Activated naive CD4-positive, alpha-beta T cell treated with anti-CD3 and anti-CD28 coated beads, Interleukin-2, amount 50 U/mL, for 24 hours (primary cell): ENCODE measurements at regions not wholly inside any gene's neighbourhood (a gene's known extent, or its start where the extent isn't known, plus 50 kb on each side); places are given as distances from the start of the nearest gene placed in this dataset.

Experiments
- H3K27ac Mint-ChIP-seq: one replicate; pipeline ENCODE4 v1.8.0; 2021; ENCODE audit warnings: mild to moderate bottlenecking, mixed read lengths
- H3K27me3 Mint-ChIP-seq: one replicate; pipeline ENCODE4 v1.8.0; 2021; ENCODE audit warnings: mixed read lengths
- H3K36me3 Mint-ChIP-seq: one replicate; pipeline ENCODE4 v1.8.0; 2021; ENCODE audit warnings: mixed read lengths
- H3K4me1 Mint-ChIP-seq: one replicate; pipeline ENCODE4 v1.8.0; 2021; ENCODE audit warnings: mixed read lengths
- H3K4me3 Mint-ChIP-seq: one replicate; pipeline ENCODE4 v1.8.0; 2021; ENCODE audit warnings: mild to moderate bottlenecking, mixed read lengths
- H3K9me3 Mint-ChIP-seq: one replicate; pipeline ENCODE4 v1.8.0; 2021; ENCODE audit warnings: mixed read lengths

DNA sequence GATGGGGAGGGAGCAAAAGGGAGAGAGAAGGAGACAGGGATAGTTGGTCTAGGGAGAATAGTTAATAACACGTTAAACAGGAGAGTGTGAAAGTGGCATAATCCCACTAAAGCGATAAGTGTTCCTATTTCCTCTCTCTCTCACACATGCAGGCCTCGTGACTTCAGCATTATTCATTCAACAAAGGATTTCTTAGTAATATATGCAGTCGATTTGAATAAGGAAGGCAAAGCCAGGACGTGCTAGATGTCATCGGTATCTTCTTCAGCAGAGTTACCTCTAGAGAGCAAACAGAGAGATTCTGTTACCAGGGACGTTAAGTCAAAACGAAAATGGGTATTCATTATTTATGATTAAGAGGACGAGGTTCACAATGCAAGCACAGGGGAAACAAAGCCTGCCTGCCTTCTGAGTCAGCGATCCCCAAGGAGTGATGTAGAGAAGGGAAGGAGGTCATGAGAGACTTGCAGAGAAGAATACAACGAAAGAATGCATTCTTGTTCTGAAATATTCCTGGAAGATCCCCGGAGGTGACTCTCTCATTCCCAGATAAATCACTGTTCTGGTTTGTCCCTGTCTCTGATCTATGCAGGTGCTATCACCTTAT is 1048.4 kb downstream of the NLGN4X start:
- Mint-ChIP-seq H3K27ac (no peak overlapping the region), H3K36me3 (no peaks in the 10 kb centered on the region), H3K4me1 (no peaks in the 10 kb centered on the region), H3K9me3 (no peaks in the 10 kb centered on the region), H3K4me3 (no peak overlapping the region), H3K27me3 (no peaks in the 10 kb centered on the region)

DNA sequence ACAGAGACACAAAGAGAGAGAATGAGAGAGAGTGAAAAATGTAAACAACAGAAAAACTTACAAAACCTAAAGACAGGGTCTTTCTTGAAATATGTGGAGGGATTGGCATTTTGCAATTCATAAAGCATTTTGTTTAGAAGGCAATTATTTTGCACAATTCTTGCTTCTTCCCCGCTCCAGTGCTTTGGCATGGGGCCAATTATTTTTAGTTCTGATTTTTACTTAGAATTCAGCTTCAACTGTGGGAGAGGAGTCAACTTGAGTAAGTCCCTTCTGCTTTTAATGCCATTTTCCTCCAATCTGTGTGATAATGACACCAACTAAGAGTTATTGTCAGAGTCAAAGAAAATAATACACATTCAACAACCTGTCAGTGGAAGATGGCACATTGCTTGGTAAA is 1051.9 kb downstream of the NLGN4X start:
- Mint-ChIP-seq H3K27ac (no peak overlapping the region), H3K9me3 (no peaks in the 10 kb centered on the region), H3K27me3 (no peaks in the 10 kb centered on the region), H3K4me3 (no peak overlapping the region), H3K36me3 (no peaks in the 10 kb centered on the region), H3K4me1 (no peaks in the 10 kb centered on the region)

DNA sequence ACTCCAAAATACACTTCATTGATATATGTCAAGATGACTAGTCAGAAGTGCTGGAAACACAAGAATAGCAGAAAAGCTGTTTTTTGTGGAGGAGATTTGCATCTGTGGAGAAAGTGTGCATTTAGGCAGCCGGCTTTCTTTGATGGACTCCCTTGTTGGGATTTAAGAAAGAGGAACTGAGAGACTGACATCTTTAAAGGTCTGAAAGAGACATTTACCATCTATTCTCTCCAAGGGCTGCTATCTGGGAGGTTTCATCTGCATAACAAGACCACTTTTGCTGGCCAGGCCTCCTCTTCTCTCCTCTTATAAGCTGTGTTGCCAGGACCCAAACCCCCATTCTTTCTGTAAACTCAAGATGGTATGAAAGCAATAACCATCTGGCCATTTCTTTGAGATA is 1065.0 kb downstream of the NLGN4X start:
- no peaks in the 10 kb centered on the region for H3K4me1 Mint-ChIP-seq
- H3K27me3 Mint-ChIP-seq: no peaks in the 10 kb centered on the region
- no peaks in the 10 kb centered on the region for H3K9me3 Mint-ChIP-seq
- no peak overlapping the region for H3K27ac Mint-ChIP-seq
- H3K4me3 Mint-ChIP-seq: no peak overlapping the region
- H3K36me3 Mint-ChIP-seq: no peaks in the 10 kb centered on the region

DNA sequence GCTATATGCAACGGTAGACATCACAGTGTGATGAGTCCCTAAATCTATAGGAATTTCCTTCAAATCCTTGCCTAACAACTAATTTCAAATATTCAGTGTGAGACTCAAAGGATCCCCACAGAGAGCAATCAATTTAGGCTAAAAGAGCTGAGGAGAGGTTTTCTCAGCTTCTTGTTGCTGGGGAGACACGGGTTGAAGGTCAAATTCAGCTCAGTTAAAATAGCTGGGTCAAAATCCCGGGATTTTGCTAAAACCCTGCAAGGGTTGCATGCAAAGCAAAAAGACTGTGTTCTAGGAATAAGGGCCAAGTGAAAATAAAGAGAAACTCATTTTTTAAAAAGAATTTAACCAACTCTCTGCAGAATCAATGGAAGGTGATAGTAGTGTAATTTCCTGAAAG is 1073.4 kb downstream of the NLGN4X start:
- Mint-ChIP-seq H3K27me3 (no peaks in the 10 kb centered on the region), H3K4me1 (no peaks in the 10 kb centered on the region), H3K36me3 (no peaks in the 10 kb centered on the region), H3K9me3 (no peaks in the 10 kb centered on the region), H3K27ac (no peak overlapping the region), H3K4me3 (no peak overlapping the region)

DNA sequence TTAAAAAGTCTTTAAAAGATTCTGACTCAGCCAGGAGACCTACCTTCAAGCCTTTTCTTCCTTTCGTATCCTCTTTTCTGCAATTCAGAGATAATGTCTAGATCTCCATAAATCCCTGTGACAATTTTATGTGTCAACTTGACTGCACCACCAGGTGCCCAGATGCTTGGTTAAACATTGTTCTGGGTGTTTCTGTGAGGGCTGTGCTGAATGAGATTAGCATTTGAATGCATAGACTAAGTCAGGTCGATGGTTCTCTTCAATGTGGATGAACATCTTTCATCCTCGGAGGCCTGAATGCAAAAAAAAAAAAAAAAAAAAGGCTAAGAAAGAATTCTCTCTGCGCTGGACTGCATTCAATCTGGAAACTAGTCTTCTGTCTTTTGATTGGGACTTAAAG is 1082.7 kb downstream of the NLGN4X start:
- no peak overlapping the region for H3K27ac Mint-ChIP-seq
- no peak overlapping the region for H3K4me3 Mint-ChIP-seq
- no peaks in the 10 kb centered on the region for H3K9me3 Mint-ChIP-seq

DNA sequence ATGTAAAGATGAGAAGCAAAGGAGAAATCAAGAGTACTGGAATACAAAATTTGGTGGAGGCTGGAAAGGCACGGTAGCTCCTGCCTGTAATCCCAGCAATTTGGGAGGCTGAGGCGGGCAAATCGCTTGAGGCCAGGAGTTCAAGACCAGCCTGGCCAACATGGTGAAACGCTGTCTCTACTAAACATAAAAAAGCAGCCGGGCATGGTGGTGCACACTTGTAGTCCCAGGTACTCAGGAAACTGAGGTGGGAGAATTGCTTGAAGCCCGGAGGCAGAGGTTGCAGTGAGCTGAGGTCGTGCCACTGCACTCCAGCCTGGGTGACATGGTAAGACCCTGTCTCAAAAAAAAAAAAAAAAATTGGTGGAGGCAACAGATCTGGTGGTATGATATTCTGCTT is 1086.0 kb downstream of the NLGN4X start:
- Mint-ChIP-seq H3K36me3 (no peaks in the 10 kb centered on the region), H3K27ac (no peak overlapping the region), H3K9me3 (no peaks in the 10 kb centered on the region), H3K4me3 (no peak overlapping the region), H3K4me1 (no peaks in the 10 kb centered on the region), H3K27me3 (no peaks in the 10 kb centered on the region)

More for the DNA sequence above, 1082.7 kb downstream of the NLGN4X start:
- no peaks in the 10 kb centered on the region for H3K27me3 Mint-ChIP-seq
- H3K4me1 Mint-ChIP-seq: no peaks in the 10 kb centered on the region
- H3K36me3 Mint-ChIP-seq: no peaks in the 10 kb centered on the region

DNA sequence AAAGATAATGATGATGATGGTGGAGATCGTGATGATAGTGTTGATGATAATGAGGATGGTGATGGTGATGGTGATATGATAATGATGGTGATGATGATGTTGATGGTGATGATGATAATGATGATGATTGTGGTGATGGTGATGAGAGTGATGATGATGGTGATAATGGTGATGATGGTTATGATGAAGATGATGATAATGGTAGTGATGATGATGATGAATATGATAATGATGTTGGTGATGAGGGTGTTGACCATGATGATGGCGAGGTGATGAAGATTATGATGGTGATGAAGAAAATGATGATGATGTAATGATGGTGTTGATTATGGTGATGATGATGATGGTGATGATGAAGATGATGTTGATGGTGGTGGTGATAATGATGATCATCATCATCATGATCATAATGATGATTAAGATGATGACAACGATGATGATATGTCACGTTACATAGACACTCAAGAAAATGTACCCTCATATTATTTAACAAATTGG is 1106.4 kb downstream of the NLGN4X start:
- Mint-ChIP-seq H3K9me3 (no peaks in the 10 kb centered on the region), H3K27ac (no peak overlapping the region), H3K27me3 (no peaks in the 10 kb centered on the region), H3K36me3 (no peaks in the 10 kb centered on the region), H3K4me1 (no peaks in the 10 kb centered on the region), H3K4me3 (no peak overlapping the region)

DNA sequence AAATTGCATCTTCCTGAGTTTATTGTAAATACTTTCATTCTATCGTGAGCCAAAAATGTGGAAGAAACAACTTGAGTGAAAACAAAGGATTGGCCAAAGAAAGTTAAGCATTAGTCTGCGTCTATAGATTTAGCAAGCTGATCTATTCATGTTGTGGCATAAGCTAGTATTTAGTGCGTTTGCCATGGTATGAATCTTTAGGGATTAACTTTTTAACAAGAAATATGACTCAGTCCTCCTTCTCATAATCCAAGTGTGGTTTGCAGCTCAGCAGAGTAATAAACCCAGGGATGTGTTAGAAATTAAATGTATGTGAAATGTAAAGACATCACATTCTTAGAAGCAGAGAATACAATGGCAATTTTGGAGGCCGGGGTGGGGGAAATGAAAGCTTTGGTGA is 1110.9 kb downstream of the NLGN4X start:
- no peaks in the 10 kb centered on the region for H3K9me3 Mint-ChIP-seq
- H3K36me3 Mint-ChIP-seq: no peaks in the 10 kb centered on the region
- no peak overlapping the region for H3K4me3 Mint-ChIP-seq
- no peak overlapping the region for H3K27ac Mint-ChIP-seq
- no peaks in the 10 kb centered on the region for H3K4me1 Mint-ChIP-seq
- no peaks in the 10 kb centered on the region for H3K27me3 Mint-ChIP-seq

DNA sequence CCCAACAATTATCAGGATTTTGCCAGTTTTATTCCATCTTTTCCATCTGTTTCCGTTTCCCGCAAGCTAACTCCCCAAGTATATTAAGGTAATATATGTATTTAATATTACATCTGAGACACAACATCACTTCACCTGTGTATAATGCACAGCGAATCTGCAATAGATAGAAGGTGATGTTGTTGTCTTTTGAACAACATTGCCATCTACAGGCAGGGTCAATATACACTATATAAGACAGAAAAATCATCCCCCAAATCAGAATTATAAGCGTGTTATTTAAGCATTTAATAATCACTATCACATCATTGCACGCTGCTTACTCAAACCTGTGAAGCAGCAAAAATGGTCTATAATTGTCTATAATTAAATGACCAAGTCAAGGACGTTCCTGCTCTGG is 1115.5 kb downstream of the NLGN4X start:
- Mint-ChIP-seq H3K4me1 (no peaks in the 10 kb centered on the region), H3K4me3 (no peak overlapping the region), H3K27ac (no peak overlapping the region), H3K9me3 (no peaks in the 10 kb centered on the region), H3K27me3 (no peaks in the 10 kb centered on the region), H3K36me3 (no peaks in the 10 kb centered on the region)

DNA sequence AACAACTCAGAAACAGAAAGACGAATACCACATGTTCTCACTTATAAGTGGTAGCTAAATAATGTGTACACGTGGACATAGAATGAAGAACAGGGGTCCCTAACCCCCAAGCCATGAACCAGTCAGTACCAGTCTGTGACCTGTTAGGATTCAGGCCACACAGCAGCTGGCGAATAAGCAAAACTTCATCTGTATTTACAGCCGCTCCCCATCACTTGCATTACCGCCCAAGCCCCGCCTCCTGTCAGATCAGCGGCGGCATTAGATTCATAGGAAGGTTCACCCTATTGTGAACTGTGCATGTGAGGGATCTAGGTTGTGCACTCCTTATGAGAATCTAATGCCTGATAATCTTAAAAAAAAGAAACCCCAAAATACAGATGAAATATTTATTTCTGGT is 1128.7 kb downstream of the NLGN4X start:
- Mint-ChIP-seq H3K9me3 (no peaks in the 10 kb centered on the region), H3K4me3 (no peak overlapping the region), H3K36me3 (no peaks in the 10 kb centered on the region), H3K4me1 (no peaks in the 10 kb centered on the region), H3K27ac (no peak overlapping the region), H3K27me3 (no peaks in the 10 kb centered on the region)

DNA sequence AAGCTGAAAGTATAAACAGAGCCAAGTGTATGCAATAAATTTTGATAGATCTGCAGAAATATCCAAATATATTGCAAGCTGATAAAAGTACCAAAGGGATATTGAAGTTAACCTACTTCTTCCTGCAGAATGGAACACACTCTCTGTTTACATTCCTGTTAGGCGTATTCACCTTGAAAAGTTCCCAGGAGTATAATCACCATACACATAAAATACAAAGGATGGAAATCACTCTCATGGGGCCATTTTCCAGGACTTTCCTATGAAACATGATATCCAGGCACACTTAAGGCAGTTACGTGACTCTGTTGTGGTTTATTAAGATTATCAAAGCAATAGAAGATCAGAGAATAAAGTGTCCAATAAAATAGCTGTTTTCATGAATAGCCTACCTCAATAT is 1142.3 kb downstream of the NLGN4X start:
- Mint-ChIP-seq H3K27me3 (no peaks in the 10 kb centered on the region), H3K27ac (no peak overlapping the region), H3K4me3 (no peak overlapping the region), H3K36me3 (no peaks in the 10 kb centered on the region), H3K4me1 (no peaks in the 10 kb centered on the region), H3K9me3 (no peaks in the 10 kb centered on the region)

DNA sequence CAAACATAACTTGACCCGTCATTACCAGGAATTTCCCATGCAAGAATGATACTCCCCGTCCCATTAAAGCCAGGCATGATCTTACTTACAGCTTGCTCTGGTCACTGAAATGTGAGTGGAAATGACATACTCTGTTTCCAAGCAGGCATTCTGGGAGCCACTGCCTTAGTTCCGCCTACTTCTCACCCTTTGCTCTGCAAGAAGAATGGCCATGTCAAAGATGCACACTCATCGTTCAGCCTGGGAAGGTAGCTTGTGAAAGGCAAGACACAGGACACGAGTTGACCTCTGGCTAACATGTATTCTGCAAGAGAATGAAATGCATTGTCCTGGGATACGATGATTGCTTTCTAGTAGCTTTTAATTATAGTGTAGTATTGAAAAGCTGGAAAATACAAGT is 1144.4 kb downstream of the NLGN4X start:
- Mint-ChIP-seq H3K4me1 (no peaks in the 10 kb centered on the region), H3K4me3 (no peak overlapping the region), H3K27me3 (no peaks in the 10 kb centered on the region), H3K27ac (no peak overlapping the region), H3K36me3 (no peaks in the 10 kb centered on the region), H3K9me3 (peaks cover 3% of the 10 kb centered on the region)

DNA sequence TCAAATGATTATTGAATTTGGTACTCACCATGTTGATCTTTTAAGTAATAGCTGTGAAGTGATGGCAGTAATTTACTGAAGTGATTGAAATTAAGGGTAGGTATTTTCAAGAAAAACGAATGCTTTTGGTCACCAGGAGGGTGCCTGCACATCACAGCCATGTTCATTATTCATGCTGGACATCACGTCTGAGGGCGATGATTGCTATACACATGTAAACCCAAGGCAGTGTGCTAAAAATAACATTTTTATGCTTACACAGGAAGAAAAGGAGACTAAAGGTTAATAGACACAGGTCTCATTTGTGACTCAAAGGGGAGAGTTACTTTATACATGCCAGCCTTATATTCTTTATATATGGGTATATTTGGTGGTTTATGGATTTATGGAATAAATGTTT is 1146.0 kb downstream of the NLGN4X start:
- Mint-ChIP-seq H3K36me3 (no peaks in the 10 kb centered on the region), H3K27ac (no peak overlapping the region), H3K9me3 (peaks cover 3% of the 10 kb centered on the region), H3K27me3 (no peaks in the 10 kb centered on the region), H3K4me3 (no peak overlapping the region), H3K4me1 (no peaks in the 10 kb centered on the region)

DNA sequence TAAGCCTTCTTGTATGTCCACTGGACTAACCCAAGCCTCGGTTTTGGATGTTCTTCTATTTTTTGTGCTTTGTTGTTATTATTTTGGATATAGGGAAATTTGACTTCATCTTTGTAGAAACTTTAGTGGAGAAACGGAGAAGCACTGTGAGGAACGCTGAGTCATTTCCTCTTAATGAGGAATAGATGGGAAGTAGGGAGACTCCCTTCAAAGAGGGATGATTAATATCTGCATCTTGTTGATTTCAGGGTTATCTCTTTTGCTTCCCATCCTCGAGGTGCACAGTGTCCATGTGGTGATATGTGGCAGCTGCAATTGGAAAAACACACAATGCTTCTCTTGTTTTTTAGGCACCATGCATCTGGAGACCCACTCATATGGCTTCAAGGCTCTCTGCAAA is 1147.9 kb downstream of the NLGN4X start:
- no peak overlapping the region for H3K4me3 Mint-ChIP-seq
- H3K9me3 Mint-ChIP-seq: peaks cover 3% of the 10 kb centered on the region
- H3K27ac Mint-ChIP-seq: no peak overlapping the region
- H3K36me3 Mint-ChIP-seq: no peaks in the 10 kb centered on the region
- no peaks in the 10 kb centered on the region for H3K27me3 Mint-ChIP-seq
- H3K4me1 Mint-ChIP-seq: no peaks in the 10 kb centered on the region

DNA sequence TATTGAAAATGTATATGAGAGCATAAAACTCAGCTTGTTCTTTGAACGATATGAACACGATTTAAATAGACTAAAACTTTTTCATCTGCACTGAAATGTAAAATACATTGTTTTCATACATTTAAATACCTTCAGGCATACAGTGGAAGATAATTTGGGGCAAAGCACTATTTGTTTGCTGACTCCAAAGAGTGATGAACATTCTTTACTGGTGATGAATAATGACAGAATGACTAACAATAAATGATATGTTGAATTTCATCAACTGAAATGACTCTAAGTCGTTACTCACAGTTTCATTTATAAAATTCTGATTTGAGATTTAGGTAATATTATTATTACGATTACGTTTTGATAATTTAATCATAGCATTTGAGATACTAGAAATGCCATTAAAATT is 1160.1 kb downstream of the NLGN4X start:
- no peaks in the 10 kb centered on the region for H3K4me1 Mint-ChIP-seq
- no peaks in the 10 kb centered on the region for H3K27me3 Mint-ChIP-seq
- H3K9me3 Mint-ChIP-seq: no peaks in the 10 kb centered on the region
- H3K27ac Mint-ChIP-seq: no peak overlapping the region
- H3K4me3 Mint-ChIP-seq: no peak overlapping the region
- no peaks in the 10 kb centered on the region for H3K36me3 Mint-ChIP-seq

DNA sequence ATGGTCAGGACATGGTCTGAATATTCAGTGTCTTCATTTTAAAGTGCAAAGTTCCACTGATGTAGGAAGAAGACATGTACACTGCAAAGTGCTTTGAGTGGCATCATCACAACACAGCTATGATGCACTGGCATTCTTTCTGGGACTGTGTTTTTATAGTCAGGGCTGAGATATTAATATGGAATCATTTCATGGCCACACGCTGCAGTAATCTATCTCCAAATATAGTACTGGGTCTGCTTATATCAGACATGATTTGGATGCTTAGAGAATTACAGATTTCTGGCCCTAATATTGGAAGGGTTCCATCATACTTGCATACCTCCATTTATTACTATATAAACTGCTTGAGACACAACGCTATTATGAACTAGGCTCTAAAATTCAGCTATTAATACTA is 1170.9 kb downstream of the NLGN4X start:
- H3K4me3 Mint-ChIP-seq: no peak overlapping the region
- H3K36me3 Mint-ChIP-seq: no peaks in the 10 kb centered on the region
- no peak overlapping the region for H3K27ac Mint-ChIP-seq
- H3K27me3 Mint-ChIP-seq: no peaks in the 10 kb centered on the region
- H3K4me1 Mint-ChIP-seq: no peaks in the 10 kb centered on the region
- H3K9me3 Mint-ChIP-seq: no peaks in the 10 kb centered on the region

DNA sequence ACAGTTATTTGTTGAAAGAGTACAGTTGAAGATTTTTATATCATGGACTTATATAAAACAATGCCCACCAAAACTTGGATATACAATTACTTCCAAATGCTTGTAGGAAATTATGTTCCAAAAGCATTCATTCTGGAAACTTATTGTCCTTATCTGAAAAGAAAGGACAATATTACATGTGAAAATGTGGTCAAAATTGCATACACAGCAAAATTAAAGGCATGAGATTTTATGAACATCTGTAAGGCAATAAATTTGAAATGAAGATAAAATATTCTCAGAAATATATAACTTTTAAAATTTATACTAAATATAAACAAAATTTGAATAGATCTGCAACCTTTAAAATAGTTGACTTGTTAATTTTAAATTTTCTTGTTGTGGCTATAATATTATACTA is 1173.8 kb downstream of the NLGN4X start:
- H3K4me1 Mint-ChIP-seq: no peaks in the 10 kb centered on the region
- H3K27me3 Mint-ChIP-seq: no peaks in the 10 kb centered on the region
- H3K9me3 Mint-ChIP-seq: no peaks in the 10 kb centered on the region
- no peak overlapping the region for H3K4me3 Mint-ChIP-seq
- H3K36me3 Mint-ChIP-seq: no peaks in the 10 kb centered on the region
- no peak overlapping the region for H3K27ac Mint-ChIP-seq
